Liver (tissue), 3 donors: ENCODE measurements at regions not wholly inside any gene's neighbourhood (a gene's known extent, or its start where the extent isn't known, plus 50 kb on each side); places are given as distances from the start of the nearest gene placed in this dataset.

Experiments
- ATF3 ChIP-seq: IDR thresholded peaks from 2 replicates; pipeline ENCODE4 v1.6.1; 2016; ENCODE audit warnings: antibody characterized with exemption
- CTCF ChIP-seq: fragments of 150-350 bp; IDR thresholded peaks from 2 replicates; pipeline ENCODE4 v1.5.1; 2017; ENCODE audit warnings: improper control_type of control experiment, low read depth, low read length; ENCODE audit not compliant: missing input control
- EGR1 ChIP-seq, 2 donors: IDR thresholded peaks; 2 replicates each; pipeline ENCODE4 v1.6.1; 2016 to 2018; ENCODE audit warnings: antibody characterized with exemption in 2 of 2, low read depth in 2 of 2
- GABPA ChIP-seq, 2 donors: IDR thresholded peaks in 1 of 2; conservative IDR thresholded peaks in 1 of 2; 2 replicates each; pipeline ENCODE4 v1.6.1; 2016; ENCODE audit warnings: antibody characterized with exemption in 2 of 2, mild to moderate bottlenecking in 1 of 2, moderate library complexity in 1 of 2
- HNF4G ChIP-seq: IDR thresholded peaks from 2 replicates; pipeline ENCODE4 v1.6.1; 2016; ENCODE audit warnings: antibody characterized with exemption
- JUND ChIP-seq, 2 donors: IDR thresholded peaks; 2 replicates each; pipeline ENCODE4 v1.6.1; 2016; ENCODE audit warnings: antibody characterized with exemption in 2 of 2
- RAD21 ChIP-seq, 2 donors: IDR thresholded peaks; 2 replicates each; pipeline ENCODE4 v1.6.1; 2016; ENCODE audit warnings: antibody characterized with exemption in 2 of 2, mild to moderate bottlenecking in 2 of 2
- RXRA ChIP-seq, 2 donors: IDR thresholded peaks; 2 replicates each; pipeline ENCODE4 v1.6.1; 2017 to 2018; ENCODE audit warnings: antibody characterized with exemption in 2 of 2, mild to moderate bottlenecking in 1 of 2
- TAF1 ChIP-seq: conservative IDR thresholded peaks from 2 replicates; pipeline ENCODE4 v1.6.1; 2016; ENCODE audit warnings: antibody characterized with exemption, mild to moderate bottlenecking
- TF ChIP-seq, protein P1 (sequence below): IDR thresholded peaks from 2 replicates; pipeline ENCODE4 v1.6.1; 2016; ENCODE audit warnings: antibody characterized with exemption, mild to moderate bottlenecking
- TF ChIP-seq, protein P2 (sequence below): IDR thresholded peaks from 2 replicates; pipeline ENCODE4 v1.6.1; 2016; ENCODE audit warnings: antibody characterized with exemption
- donor health status: healthy.
- donor health status: healthy.

- TF ChIP-seq CTCF (no peak), RAD21 (IDR thresholded peaks at IDR 0.05) (no peak), TAF1 (no peak), HNF4G (no peak), RXRA (IDR thresholded peaks at IDR 0.05) (no peak), GABPA (IDR thresholded peaks at IDR 0.05 in 1 of 2, conservative IDR thresholded peaks at IDR 0.05 in 1 of 2) (no peak), EGR1 (IDR thresholded peaks at IDR 0.05; ENCODE audit: low read depth in 2 of 2) (no peak), ATF3 (no peak), JUND (IDR thresholded peaks at IDR 0.05) (no peak)
- TF ChIP-seq, protein P1, sequence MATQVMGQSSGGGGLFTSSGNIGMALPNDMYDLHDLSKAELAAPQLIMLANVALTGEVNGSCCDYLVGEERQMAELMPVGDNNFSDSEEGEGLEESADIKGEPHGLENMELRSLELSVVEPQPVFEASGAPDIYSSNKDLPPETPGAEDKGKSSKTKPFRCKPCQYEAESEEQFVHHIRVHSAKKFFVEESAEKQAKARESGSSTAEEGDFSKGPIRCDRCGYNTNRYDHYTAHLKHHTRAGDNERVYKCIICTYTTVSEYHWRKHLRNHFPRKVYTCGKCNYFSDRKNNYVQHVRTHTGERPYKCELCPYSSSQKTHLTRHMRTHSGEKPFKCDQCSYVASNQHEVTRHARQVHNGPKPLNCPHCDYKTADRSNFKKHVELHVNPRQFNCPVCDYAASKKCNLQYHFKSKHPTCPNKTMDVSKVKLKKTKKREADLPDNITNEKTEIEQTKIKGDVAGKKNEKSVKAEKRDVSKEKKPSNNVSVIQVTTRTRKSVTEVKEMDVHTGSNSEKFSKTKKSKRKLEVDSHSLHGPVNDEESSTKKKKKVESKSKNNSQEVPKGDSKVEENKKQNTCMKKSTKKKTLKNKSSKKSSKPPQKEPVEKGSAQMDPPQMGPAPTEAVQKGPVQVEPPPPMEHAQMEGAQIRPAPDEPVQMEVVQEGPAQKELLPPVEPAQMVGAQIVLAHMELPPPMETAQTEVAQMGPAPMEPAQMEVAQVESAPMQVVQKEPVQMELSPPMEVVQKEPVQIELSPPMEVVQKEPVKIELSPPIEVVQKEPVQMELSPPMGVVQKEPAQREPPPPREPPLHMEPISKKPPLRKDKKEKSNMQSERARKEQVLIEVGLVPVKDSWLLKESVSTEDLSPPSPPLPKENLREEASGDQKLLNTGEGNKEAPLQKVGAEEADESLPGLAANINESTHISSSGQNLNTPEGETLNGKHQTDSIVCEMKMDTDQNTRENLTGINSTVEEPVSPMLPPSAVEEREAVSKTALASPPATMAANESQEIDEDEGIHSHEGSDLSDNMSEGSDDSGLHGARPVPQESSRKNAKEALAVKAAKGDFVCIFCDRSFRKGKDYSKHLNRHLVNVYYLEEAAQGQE, result no peak
- TF ChIP-seq, protein P2, sequence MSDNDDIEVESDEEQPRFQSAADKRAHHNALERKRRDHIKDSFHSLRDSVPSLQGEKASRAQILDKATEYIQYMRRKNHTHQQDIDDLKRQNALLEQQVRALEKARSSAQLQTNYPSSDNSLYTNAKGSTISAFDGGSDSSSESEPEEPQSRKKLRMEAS, result no peak
Observed at GRCh38 chr4:177064729-177065394, 244.8 kb upstream of the NEIL3 start.
